ENCODE measurements at regions not wholly inside any gene's neighbourhood (a gene's known extent, or its start where the extent isn't known, plus 50 kb on each side); places are given as distances from the start of the nearest gene placed in this dataset.

- no peak for DNase-seq (ENCODE audit: low spot score)
These were observed 342.5 kb upstream of the TGFBR2 start for GRCh38 chr3:30263925-30264313.

GRCh38 chr3:30266524-30266923 lies 339.9 kb upstream of the TGFBR2 start:
- DNase-seq (ENCODE audit: low spot score): no peak

- DNase-seq (ENCODE audit: low spot score): no peak
These were observed 338.1 kb upstream of the TGFBR2 start for GRCh38 chr3:30268288-30268687.

- no peak for DNase-seq (ENCODE audit: low spot score)
These were observed 336.5 kb upstream of the TGFBR2 start for GRCh38 chr3:30269751-30270445.

- no peak for DNase-seq (ENCODE audit: low spot score)
These were observed 334.6 kb upstream of the TGFBR2 start for GRCh38 chr3:30271781-30272180.

- DNase-seq (ENCODE audit: low spot score): no peak
These were observed 332.9 kb upstream of the TGFBR2 start for GRCh38 chr3:30273304-30274072.

GRCh38 chr3:30277494-30277893 lies 328.9 kb upstream of the TGFBR2 start:
- no peak for DNase-seq (ENCODE audit: low spot score)

- DNase-seq (ENCODE audit: low spot score): no peak
These were observed 324.9 kb upstream of the TGFBR2 start for GRCh38 chr3:30281526-30281925.

- DNase-seq (ENCODE audit: low spot score): no peak
These were observed 324.2 kb upstream of the TGFBR2 start for GRCh38 chr3:30282154-30282696.

GRCh38 chr3:30285188-30286006 lies 321.0 kb upstream of the TGFBR2 start:
- DNase-seq (ENCODE audit: low spot score): no peak

GRCh38 chr3:30286007-30286669 lies 320.3 kb upstream of the TGFBR2 start:
- no peak for DNase-seq (ENCODE audit: low spot score)

- no peak for DNase-seq (ENCODE audit: low spot score)
These were observed 319.6 kb upstream of the TGFBR2 start for GRCh38 chr3:30286811-30287210.

- no peak for DNase-seq (ENCODE audit: low spot score)
These were observed 317.6 kb upstream of the TGFBR2 start for GRCh38 chr3:30288830-30289229.

- no peak for DNase-seq (ENCODE audit: low spot score)
These were observed 317.1 kb upstream of the TGFBR2 start for GRCh38 chr3:30289324-30289723.

- DNase-seq (ENCODE audit: low spot score): no peak
These were observed 316.6 kb upstream of the TGFBR2 start for GRCh38 chr3:30289766-30290165.

- no peak for DNase-seq (ENCODE audit: low spot score)
These were observed 315.9 kb upstream of the TGFBR2 start for GRCh38 chr3:30290479-30290878.

GRCh38 chr3:30292192-30292893 lies 314.1 kb upstream of the TGFBR2 start:
- DNase-seq (ENCODE audit: low spot score): no peak

GRCh38 chr3:30293621-30294240 lies 312.7 kb upstream of the TGFBR2 start:
- no peak for DNase-seq (ENCODE audit: low spot score)

- DNase-seq (ENCODE audit: low spot score): no peak
These were observed 312.1 kb upstream of the TGFBR2 start for GRCh38 chr3:30294241-30294667.

- DNase-seq (ENCODE audit: low spot score): no peak
These were observed 309.3 kb upstream of the TGFBR2 start for GRCh38 chr3:30297112-30297511.
